IPS-NIHi7 (cell line): ENCODE measurements at regions not wholly inside any gene's neighbourhood (a gene's known extent, or its start where the extent isn't known, plus 50 kb on each side); places are given as distances from the start of the nearest gene placed in this dataset.
A peak's percentile ranks its signal among the peaks of the same experiment; 100 is the strongest.
"Not testable (repeated sequence)": the region's sequence is repeated elsewhere in the genome, so short reads cannot be mapped to it uniquely, and the experiment has no call there.

Experiments
- DNase-seq: peaks from one replicate; pipeline ENCODE4 v3.0.0; 2012; ENCODE audit warnings: mixed read lengths; ENCODE audit errors: extremely low spot score

- DNase-seq = no peak
These were observed 306.7 kb upstream of the GRID2 start for GRCh38 chr4:91997045-91997444.

GRCh38 chr4:92012899-92013867 is 290.6 kb upstream of the GRID2 start:
- peak; percentile 7 for DNase-seq

- DNase-seq = no peak
These were observed 289.7 kb upstream of the GRID2 start for GRCh38 chr4:92014067-92014466.

GRCh38 chr4:92021203-92021602 is 282.6 kb upstream of the GRID2 start:
- DNase-seq = no peak

- DNase-seq = no peak
These were observed 282.0 kb upstream of the GRID2 start for GRCh38 chr4:92021788-92022187.

- DNase-seq = not testable (repeated sequence)
These were observed 274.9 kb upstream of the GRID2 start for GRCh38 chr4:92028830-92029229.

GRCh38 chr4:92031825-92032224 is 271.9 kb upstream of the GRID2 start:
- DNase-seq = no peak

- DNase-seq = no peak
These were observed 268.1 kb upstream of the GRID2 start for GRCh38 chr4:92035666-92036065.

- DNase-seq = no peak
These were observed 258.0 kb upstream of the GRID2 start for GRCh38 chr4:92045718-92046117.

- no peak for DNase-seq
These were observed 256.4 kb upstream of the GRID2 start for GRCh38 chr4:92047209-92047875.

GRCh38 chr4:92050875-92051274 is 252.9 kb upstream of the GRID2 start:
- DNase-seq = no peak

GRCh38 chr4:92059615-92060014 is 244.2 kb upstream of the GRID2 start:
- DNase-seq = no peak

- DNase-seq = peak; percentile 18
These were observed 243.4 kb upstream of the GRID2 start for GRCh38 chr4:92060333-92060732.

GRCh38 chr4:92064574-92064973 is 239.2 kb upstream of the GRID2 start:
- no peak for DNase-seq

GRCh38 chr4:92066485-92066884 is 237.3 kb upstream of the GRID2 start:
- DNase-seq = no peak

- no peak for DNase-seq
These were observed 232.2 kb upstream of the GRID2 start for GRCh38 chr4:92071587-92071986.

- DNase-seq = no peak
These were observed 228.9 kb upstream of the GRID2 start for GRCh38 chr4:92074839-92075238.

- no peak for DNase-seq
These were observed 212.9 kb upstream of the GRID2 start for GRCh38 chr4:92090887-92091286.

- DNase-seq = peak; percentile 12
These were observed 212.4 kb upstream of the GRID2 start for GRCh38 chr4:92091335-92091734.

GRCh38 chr4:92099861-92100260 is 203.9 kb upstream of the GRID2 start:
- DNase-seq = no peak

GRCh38 chr4:92100975-92101374 is 202.8 kb upstream of the GRID2 start:
- no peak for DNase-seq

- DNase-seq = no peak
These were observed 202.0 kb upstream of the GRID2 start for GRCh38 chr4:92101737-92102172.

- no peak for DNase-seq
These were observed 199.3 kb upstream of the GRID2 start for GRCh38 chr4:92104506-92104905.
